SK-N-SH (cell line): ENCODE measurements at regions not wholly inside any gene's neighbourhood (a gene's known extent, or its start where the extent isn't known, plus 50 kb on each side); places are given as distances from the start of the nearest gene placed in this dataset.

Experiments used
- CTCF ChIP-seq: fragments of 200-600 bp; sonication (generic); IDR thresholded peaks from 2 replicates; pipeline ENCODE4 v1.6.1; 2017; ENCODE audit warnings: antibody characterized with exemption, mild to moderate bottlenecking, moderate library complexity
- RCOR1 ChIP-seq: fragments of 150-350 bp; IDR thresholded peaks from 2 replicates; pipeline ENCODE4 v1.6.1; 2017; ENCODE audit warnings: antibody characterized with exemption, low read length

- TF ChIP-seq RCOR1: no peak
- TF ChIP-seq CTCF: no peak
These were observed 1610.8 kb downstream of the SUCLG1 start for GRCh38 chr2:82848285-82848684.
